ENCODE measurements at regions not wholly inside any gene's neighbourhood (a gene's known extent, or its start where the extent isn't known, plus 50 kb on each side); places are given as distances from the start of the nearest gene placed in this dataset.

DNA sequence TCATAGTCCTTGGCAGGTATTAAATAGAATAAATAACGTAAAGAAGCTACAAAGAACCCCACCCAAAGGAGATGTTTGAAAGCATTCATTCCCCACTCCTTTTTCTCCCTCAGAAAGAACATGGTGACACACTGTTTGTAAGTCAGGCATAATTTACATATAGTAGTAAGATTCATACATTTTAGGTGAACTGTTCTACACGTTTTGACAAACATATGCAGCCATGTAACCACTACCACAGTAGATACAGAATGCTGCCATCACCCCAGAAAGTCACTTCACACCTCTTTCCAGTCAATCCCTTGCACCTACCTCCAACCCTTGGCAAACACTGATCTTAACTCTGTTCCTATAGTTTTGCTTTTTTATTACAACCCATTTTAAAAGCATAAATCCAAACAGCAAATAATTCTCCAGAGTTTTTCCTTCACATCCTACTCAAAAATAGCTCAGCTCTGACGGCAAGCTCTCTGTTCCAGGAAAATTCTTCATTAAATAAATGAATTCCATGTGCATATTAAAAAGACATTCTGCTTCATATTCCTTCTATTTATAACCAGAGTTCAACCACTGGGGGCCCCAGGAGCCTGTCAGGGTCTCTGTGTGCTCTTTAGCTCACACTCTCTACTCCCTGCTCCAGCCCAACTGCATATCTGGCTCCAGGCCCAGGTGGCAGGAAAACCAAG, 258.8 kb downstream of the PLPP3 start:
- Histone ChIP-seq H3K9me3 (replicated peaks; ENCODE audit: control insufficient read depth, low read depth, low read length) (no peaks in the 10 kb centered on the region), H3K36me3 (ENCODE audit: control insufficient read depth, insufficient read depth, low read length) (no peaks in the 10 kb centered on the region), H3K27me3 (ENCODE audit: control insufficient read depth, insufficient read depth, low read length) (no peaks in the 10 kb centered on the region), H3K4me1 (ENCODE audit: control insufficient read depth, insufficient read depth, low read length) (peaks cover 8% of the 10 kb centered on the region), H3K27ac (ENCODE audit: low read length) (peak overlapping the region; percentile 80), H3K4me3 (ENCODE audit: low read length) (no peak overlapping the region)
- DNase-seq: peak; percentile 95
- WGBS (ENCODE audit: insufficient coverage): no CpG with 5 or more reads among the region's 3 CpGs

DNA sequence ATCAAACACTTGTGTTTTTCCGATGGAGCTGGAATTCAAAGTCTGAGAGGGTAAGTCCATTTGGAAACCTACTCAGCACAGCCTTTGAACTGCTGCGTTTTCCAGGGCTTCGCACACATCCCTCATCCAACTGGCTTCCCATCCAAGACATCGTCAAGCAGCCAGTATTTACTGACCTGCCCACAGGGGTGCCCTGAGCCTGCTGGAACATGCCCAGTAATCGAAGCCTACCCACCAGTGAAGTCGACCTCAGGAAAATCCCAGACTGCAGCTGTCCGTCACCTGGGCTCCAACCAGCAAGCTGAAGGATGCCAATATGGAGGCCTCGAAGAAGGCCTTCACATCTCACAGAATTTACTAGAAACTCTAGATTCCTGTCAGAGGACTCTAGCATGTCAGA, 261.6 kb downstream of the PLPP3 start:
- Histone ChIP-seq H3K4me1 (ENCODE audit: control insufficient read depth, insufficient read depth, low read length) (peaks cover 8% of the 10 kb centered on the region), H3K36me3 (ENCODE audit: control insufficient read depth, insufficient read depth, low read length) (no peaks in the 10 kb centered on the region), H3K4me3 (ENCODE audit: low read length) (no peak overlapping the region), H3K27me3 (ENCODE audit: control insufficient read depth, insufficient read depth, low read length) (no peaks in the 10 kb centered on the region), H3K27ac (ENCODE audit: low read length) (no peak overlapping the region), H3K9me3 (replicated peaks; ENCODE audit: control insufficient read depth, low read depth, low read length) (peaks cover 4% of the 10 kb centered on the region)
- WGBS (ENCODE audit: insufficient coverage): 96% methylated on average over 6 of the region's 8 CpGs
- DNase-seq: no peak

DNA sequence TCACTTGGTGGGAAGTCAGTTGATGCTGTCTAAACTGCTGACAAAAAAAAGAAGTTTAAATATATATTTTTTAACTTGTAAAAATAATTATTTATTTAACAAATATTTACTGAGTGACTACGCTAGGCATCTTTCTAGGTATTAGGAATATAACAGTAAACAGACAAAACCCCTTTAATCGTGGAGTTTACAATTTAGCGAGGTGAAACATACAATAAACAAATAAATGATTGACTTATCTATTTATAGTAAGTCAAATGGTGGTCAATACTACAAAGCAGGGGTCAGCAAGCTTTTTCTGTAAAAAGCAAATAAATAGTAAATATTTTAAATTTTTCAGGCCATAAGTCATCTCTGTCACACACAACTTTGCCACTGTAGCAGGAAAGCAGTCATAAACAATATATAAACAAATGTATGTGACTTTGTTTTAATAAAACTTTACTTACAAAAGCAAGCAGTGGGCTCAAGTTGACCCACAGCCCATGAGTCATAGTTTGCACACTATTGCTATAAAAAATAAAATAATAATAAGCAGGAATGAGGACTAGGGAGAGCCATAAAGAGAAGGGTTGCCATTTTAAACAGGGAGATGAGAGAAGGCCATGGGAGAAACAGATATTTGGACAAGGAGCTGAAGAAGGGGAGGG, 263.9 kb downstream of the PLPP3 start:
- WGBS (ENCODE audit: insufficient coverage): no CpG with 5 or more reads among the region's 3 CpGs
- DNase-seq: no peak
- H3K36me3 ChIP-seq (ENCODE audit: control insufficient read depth, insufficient read depth, low read length): peaks cover 2% of the 10 kb centered on the region

DNA sequence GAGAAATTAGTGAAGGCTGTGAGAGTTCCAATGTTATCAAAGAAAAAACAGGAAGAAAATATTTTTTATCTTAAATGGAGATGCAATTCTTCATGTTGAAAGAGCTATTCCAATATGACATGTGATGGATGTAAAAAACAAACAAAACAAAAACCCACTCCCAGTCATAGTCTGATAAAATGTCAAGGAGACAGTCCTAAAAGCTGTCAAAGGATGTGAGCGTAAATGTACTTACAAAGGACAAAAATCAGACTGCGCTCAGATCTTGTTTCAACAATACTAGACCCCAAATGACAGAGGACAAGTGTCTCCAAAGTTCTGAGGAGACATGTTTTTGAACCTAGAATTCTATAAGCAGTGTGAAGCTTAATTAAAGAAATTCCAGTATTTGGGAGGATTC, 265.8 kb downstream of the PLPP3 start:
- WGBS (ENCODE audit: insufficient coverage): no CpG with 5 or more reads among the region's 2 CpGs

More for the DNA sequence above, 263.9 kb downstream of the PLPP3 start:
- H3K27ac ChIP-seq (ENCODE audit: low read length): no peak overlapping the region
- H3K4me1 ChIP-seq (ENCODE audit: control insufficient read depth, insufficient read depth, low read length): no peaks in the 10 kb centered on the region
- H3K4me3 ChIP-seq (ENCODE audit: low read length): no peak overlapping the region
- H3K27me3 ChIP-seq (ENCODE audit: control insufficient read depth, insufficient read depth, low read length): no peaks in the 10 kb centered on the region
- peaks cover 4% of the 10 kb centered on the region for H3K9me3 ChIP-seq (replicated peaks; ENCODE audit: control insufficient read depth, low read depth, low read length)

DNA sequence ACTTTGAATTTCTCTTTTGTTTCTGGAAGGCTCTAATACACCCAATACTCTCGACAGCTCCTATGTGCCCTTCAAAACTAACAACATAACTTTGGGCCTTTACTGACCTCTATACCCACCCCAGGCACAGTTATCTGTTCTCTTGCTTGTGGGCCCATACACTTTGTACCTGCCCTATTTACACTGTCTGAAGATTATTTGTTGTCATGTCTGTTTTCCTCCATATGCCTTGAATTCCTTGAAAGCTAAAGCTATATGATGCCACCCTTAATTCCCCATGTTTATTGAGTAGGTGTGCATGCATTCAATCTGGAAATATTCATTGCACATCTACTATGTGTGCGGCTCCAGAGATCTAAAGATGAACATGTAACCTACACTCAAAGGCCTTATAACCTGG, 267.6 kb downstream of the PLPP3 start:
- no peak for DNase-seq
- no CpG with 5 or more reads among the region's 2 CpGs for WGBS (ENCODE audit: insufficient coverage)
- Histone ChIP-seq H3K9me3 (replicated peaks; ENCODE audit: control insufficient read depth, low read depth, low read length) (peaks cover 10% of the 10 kb centered on the region), H3K4me1 (ENCODE audit: control insufficient read depth, insufficient read depth, low read length) (no peaks in the 10 kb centered on the region), H3K36me3 (ENCODE audit: control insufficient read depth, insufficient read depth, low read length) (peaks cover 2% of the 10 kb centered on the region), H3K27ac (ENCODE audit: low read length) (no peak overlapping the region), H3K4me3 (ENCODE audit: low read length) (no peak overlapping the region), H3K27me3 (ENCODE audit: control insufficient read depth, insufficient read depth, low read length) (no peaks in the 10 kb centered on the region)

More for the DNA sequence above, 265.8 kb downstream of the PLPP3 start:
- H3K27me3 ChIP-seq (ENCODE audit: control insufficient read depth, insufficient read depth, low read length): no peaks in the 10 kb centered on the region
- H3K4me3 ChIP-seq (ENCODE audit: low read length): no peak overlapping the region
- H3K9me3 ChIP-seq (replicated peaks; ENCODE audit: control insufficient read depth, low read depth, low read length): peaks cover 4% of the 10 kb centered on the region
- peaks cover 2% of the 10 kb centered on the region for H3K36me3 ChIP-seq (ENCODE audit: control insufficient read depth, insufficient read depth, low read length)
- no peak for DNase-seq
- no peak overlapping the region for H3K27ac ChIP-seq (ENCODE audit: low read length)
- H3K4me1 ChIP-seq (ENCODE audit: control insufficient read depth, insufficient read depth, low read length): no peaks in the 10 kb centered on the region

GRCh38 chr1:56310945-56311344, 268.4 kb downstream of the PLPP3 start:
- Histone ChIP-seq H3K27me3 (ENCODE audit: control insufficient read depth, insufficient read depth, low read length) (no peaks in the 10 kb centered on the region), H3K9me3 (replicated peaks; ENCODE audit: control insufficient read depth, low read depth, low read length) (peaks cover 10% of the 10 kb centered on the region), H3K4me3 (ENCODE audit: low read length) (no peak overlapping the region), H3K4me1 (ENCODE audit: control insufficient read depth, insufficient read depth, low read length) (no peaks in the 10 kb centered on the region), H3K36me3 (ENCODE audit: control insufficient read depth, insufficient read depth, low read length) (peaks cover 2% of the 10 kb centered on the region), H3K27ac (ENCODE audit: low read length) (no peak overlapping the region)
- DNase-seq: no peak
- 17% methylated on average over 1 of the region's 3 CpGs for WGBS (ENCODE audit: insufficient coverage)

DNA sequence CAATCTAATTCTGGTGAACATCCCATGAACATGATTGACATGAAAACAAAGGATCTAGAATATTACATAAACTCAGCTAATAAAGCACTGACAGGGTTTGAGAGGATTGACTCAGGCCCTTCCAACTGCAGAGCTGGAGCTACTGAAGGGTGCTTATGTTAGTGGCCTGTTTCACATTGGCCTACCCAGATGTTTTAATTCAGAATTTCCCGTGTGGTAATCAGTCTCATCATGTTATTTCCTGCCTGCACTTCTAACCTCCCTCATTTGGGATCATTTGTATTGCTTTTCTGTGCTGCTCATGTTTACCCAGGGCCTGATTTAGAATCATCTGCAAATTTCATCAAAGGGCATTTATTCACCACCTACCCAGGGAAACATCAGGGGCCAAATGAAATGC, 270.3 kb downstream of the PLPP3 start:
- peak; percentile 55 for DNase-seq
- peaks cover 6% of the 10 kb centered on the region for H3K9me3 ChIP-seq (replicated peaks; ENCODE audit: control insufficient read depth, low read depth, low read length)
- 17% methylated on average over 1 of the region's 1 CpG for WGBS (ENCODE audit: insufficient coverage)
- no peaks in the 10 kb centered on the region for H3K27me3 ChIP-seq (ENCODE audit: control insufficient read depth, insufficient read depth, low read length)
- H3K4me3 ChIP-seq (ENCODE audit: low read length): no peak overlapping the region
- no peak overlapping the region for H3K27ac ChIP-seq (ENCODE audit: low read length)
- peaks cover 2% of the 10 kb centered on the region for H3K36me3 ChIP-seq (ENCODE audit: control insufficient read depth, insufficient read depth, low read length)
- no peaks in the 10 kb centered on the region for H3K4me1 ChIP-seq (ENCODE audit: control insufficient read depth, insufficient read depth, low read length)

GRCh38 chr1:56304975-56305374, 274.4 kb downstream of the PLPP3 start:
- Histone ChIP-seq H3K9me3 (replicated peaks; ENCODE audit: control insufficient read depth, low read depth, low read length) (peaks cover 6% of the 10 kb centered on the region), H3K4me3 (ENCODE audit: low read length) (no peak overlapping the region), H3K27me3 (ENCODE audit: control insufficient read depth, insufficient read depth, low read length) (no peaks in the 10 kb centered on the region), H3K36me3 (ENCODE audit: control insufficient read depth, insufficient read depth, low read length) (no peaks in the 10 kb centered on the region), H3K27ac (ENCODE audit: low read length) (no peak overlapping the region), H3K4me1 (ENCODE audit: control insufficient read depth, insufficient read depth, low read length) (no peaks in the 10 kb centered on the region)
- WGBS (ENCODE audit: insufficient coverage): no CpG with 5 or more reads among the region's 4 CpGs
- no peak for DNase-seq

DNA sequence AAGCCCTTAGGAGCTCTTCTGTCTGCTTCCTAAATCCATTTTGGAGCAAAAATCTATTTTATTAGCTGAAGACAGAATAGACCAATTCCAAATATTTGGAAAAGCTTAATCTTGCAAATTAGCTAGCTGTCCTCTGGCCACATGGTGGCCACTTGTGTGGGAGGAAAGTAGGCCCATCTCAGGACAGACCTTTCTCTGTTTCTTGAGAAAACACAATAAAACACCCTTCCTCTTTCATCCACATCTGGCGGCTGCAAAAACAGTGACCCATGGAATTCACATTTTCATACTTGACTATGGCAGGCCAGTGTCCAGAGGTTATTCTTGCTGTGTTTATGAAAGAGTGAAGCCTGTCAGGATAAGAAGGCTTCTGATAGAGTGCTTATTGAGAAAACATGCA, 275.6 kb downstream of the PLPP3 start:
- DNase-seq: no peak
- peaks cover 6% of the 10 kb centered on the region for H3K9me3 ChIP-seq (replicated peaks; ENCODE audit: control insufficient read depth, low read depth, low read length)
- no peak overlapping the region for H3K4me3 ChIP-seq (ENCODE audit: low read length)
- no peaks in the 10 kb centered on the region for H3K4me1 ChIP-seq (ENCODE audit: control insufficient read depth, insufficient read depth, low read length)
- no CpG with 5 or more reads among the region's 1 CpG for WGBS (ENCODE audit: insufficient coverage)
- no peak overlapping the region for H3K27ac ChIP-seq (ENCODE audit: low read length)
- no peaks in the 10 kb centered on the region for H3K36me3 ChIP-seq (ENCODE audit: control insufficient read depth, insufficient read depth, low read length)
- no peaks in the 10 kb centered on the region for H3K27me3 ChIP-seq (ENCODE audit: control insufficient read depth, insufficient read depth, low read length)

GRCh38 chr1:56302878-56303277, 276.5 kb downstream of the PLPP3 start:
- WGBS (ENCODE audit: insufficient coverage): 40% methylated on average over 1 of the region's 2 CpGs
- Histone ChIP-seq H3K27ac (ENCODE audit: low read length) (no peak overlapping the region), H3K4me1 (ENCODE audit: control insufficient read depth, insufficient read depth, low read length) (no peaks in the 10 kb centered on the region), H3K27me3 (ENCODE audit: control insufficient read depth, insufficient read depth, low read length) (no peaks in the 10 kb centered on the region), H3K9me3 (replicated peaks; ENCODE audit: control insufficient read depth, low read depth, low read length) (peaks cover under 1% of the 10 kb centered on the region), H3K36me3 (ENCODE audit: control insufficient read depth, insufficient read depth, low read length) (no peaks in the 10 kb centered on the region), H3K4me3 (ENCODE audit: low read length) (no peak overlapping the region)
- no peak for DNase-seq
